GM18870 (cell line): ENCODE measurements at regions not wholly inside any gene's neighbourhood (a gene's known extent, or its start where the extent isn't known, plus 50 kb on each side); places are given as distances from the start of the nearest gene placed in this dataset.
"Not testable (repeated sequence)": the region's sequence is repeated elsewhere in the genome, so short reads cannot be mapped to it uniquely, and the experiment has no call there.

ENCODE experiments used
- ATAC-seq: cut with Tn5 transposase; IDR thresholded peaks from one replicate; pipeline ENCODE4 v1.9.1; 2021; ENCODE audit warnings: moderate library complexity; ENCODE audit not compliant: unreplicated experiment

DNA sequence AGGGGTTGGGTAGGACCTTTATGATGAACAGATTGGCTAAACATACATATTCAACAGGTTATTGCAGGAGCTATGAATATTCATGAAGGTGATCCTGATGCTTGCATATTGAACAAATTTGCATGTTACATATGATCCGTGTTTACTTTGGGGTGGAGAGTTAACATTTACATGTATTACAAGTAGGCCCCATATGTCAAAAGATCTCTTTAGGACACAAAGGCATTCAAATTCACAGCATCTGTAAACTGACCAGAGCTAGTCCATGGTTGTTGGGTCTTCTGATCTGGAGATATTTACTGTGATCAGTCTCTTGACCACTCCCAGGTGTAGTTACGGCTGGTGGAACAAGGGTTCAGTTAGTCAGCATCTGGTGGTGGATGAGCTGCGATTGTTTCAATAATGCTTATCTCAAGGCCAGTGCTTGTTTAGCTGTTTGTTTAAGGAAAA, 80.4 kb downstream of the PMAIP1 start:
- no peak for ATAC-seq

DNA sequence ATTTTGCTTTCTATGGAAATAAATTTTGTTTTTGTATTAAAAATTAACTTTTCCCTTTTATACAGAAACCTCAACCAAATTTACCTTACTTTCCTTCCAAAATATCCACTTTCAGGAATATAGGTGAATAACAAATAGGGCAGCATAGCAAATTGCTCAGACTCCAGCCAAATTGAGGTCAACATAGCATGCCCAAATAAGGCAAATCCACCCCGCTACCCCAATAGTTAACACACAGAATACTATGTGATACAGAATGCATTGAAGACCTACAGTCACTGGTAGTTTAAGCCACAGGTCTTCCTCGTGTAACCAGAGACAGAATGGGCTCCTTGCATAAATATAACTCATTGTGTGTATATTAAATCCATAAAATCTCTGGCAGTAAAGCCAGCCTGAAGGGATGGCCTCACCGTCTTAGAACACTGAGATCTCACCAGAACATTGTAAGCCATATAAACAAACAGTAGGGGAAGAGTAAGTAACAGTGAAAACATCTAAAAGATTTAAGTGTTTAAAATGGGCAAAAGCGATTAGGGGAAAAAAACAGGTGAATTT, 72.2 kb downstream of the PMAIP1 start:
- no peak for ATAC-seq

DNA sequence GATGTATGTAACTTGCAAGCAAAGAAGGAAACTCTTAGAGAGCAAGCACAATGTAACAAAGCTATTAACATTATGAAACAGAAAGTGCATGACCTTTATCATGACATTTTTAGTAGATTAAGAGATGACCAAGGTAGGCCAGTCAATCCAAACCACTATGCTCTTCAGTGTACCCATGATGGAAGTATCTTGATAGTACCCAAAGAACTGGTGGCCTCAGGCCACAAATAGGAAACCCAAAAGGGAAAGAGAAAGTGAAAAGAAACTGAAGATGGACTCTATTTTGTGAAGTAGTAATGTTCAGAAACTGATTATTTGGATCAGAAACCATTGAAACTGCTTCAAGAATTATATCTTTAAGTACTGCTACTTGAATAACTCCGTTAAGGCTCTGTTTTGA, 71.3 kb downstream of the PMAIP1 start:
- ATAC-seq, result peak; percentile 84

GRCh38 chr18:59969477-59970028, 69.8 kb downstream of the PMAIP1 start:
- not testable (repeated sequence) for ATAC-seq

DNA sequence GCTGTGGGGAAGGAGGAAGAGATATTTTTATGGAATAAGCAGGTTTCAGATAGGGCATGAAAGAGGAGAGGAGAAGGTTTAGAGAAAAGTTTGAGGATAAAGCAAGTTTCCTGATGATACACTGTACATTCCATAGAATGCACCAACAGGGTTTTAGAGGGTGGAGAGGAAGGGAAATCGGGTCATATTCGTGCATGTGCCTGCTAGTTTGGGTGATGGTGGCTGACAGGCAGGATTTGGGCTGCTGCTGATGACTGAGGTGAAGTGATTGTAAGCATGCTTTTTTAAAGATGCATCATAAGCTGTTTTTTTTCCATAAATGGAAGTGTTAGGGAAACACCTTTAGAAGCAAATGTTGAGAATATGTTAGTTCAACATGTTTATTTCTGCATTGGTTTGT, 68.8 kb downstream of the PMAIP1 start:
- ATAC-seq, result no peak

DNA sequence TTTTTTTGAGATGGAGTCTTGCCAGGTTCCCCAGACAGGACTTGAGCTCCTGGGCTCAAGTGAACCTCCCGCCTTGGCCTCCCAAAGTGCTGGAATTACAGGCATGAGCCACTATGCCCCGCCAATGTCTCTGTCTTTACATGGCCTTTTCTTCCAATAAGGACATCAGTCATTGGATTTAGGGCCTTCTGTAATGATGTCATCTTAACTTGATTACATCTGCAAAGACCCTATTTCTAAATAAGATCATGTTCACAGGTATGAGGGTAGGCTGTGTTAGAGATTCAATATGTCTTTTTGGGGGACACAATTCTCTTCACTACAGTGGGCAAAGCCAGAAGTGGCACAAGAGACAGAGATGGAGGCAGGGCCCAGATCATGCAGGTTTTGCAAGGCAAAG, 68.1 kb downstream of the PMAIP1 start:
- ATAC-seq, result no peak

DNA sequence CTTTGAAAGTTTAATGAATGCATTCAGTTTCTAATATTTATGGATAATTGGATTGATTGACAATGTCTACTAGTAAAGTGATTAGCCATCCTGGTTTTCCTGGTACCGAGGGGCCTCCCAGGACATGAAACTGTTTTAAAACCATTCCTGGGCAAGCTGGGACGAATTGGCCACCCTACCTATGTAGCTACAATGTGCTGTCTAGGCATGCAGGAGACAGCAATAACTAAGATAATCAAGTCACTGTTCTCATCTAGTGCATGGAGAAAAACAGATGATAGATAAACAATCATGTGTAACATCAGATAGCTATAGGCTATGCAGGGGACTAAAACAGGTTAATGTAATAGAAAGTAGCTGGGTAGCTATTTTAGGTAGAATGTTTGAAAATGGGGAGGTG, 67.1 kb downstream of the PMAIP1 start:
- no peak for ATAC-seq

DNA sequence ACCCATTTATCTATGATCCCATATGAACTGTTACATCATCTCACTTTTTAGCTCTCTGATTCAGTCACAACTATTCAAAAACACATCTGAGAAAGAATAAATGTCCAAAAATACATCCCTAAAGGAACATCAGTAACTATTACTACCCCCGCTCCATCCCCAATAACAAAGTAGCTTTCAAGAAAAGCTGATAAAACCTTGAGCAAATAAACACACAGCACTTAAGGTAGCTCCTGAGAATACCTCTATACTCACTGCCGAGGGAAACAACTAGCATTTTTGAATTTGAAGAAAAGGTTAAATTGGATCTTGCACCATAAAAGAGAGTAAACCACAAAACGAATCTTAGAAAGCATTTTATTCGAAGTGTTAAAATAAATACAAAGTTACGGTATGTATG, 63.4 kb downstream of the PMAIP1 start:
- no peak for ATAC-seq

- ATAC-seq, result peak; percentile 73
Measured at GRCh38 chr18:59961070-59961469, 61.3 kb downstream of the PMAIP1 start.

- ATAC-seq, result no peak
Measured at GRCh38 chr18:59960272-59960671, 60.5 kb downstream of the PMAIP1 start.

DNA sequence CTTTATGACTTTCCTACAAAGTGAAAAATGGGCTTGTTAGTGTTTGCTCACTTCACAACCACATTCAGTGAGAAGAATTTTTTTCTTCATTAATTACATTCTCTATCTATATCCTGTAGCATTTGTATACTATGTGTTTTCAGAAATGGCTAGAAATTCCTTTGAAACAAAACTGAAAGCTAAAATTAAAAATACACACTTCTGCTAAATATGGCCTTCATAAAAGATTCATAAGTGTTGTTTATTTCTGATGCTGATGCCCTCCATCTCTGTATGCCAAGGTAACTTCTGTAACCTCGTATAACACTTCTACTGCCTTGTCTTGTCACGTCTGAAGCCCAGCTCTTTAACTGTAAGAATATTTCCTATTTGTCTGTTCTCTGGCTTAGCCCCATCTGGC, 59.8 kb downstream of the PMAIP1 start:
- ATAC-seq, result no peak

DNA sequence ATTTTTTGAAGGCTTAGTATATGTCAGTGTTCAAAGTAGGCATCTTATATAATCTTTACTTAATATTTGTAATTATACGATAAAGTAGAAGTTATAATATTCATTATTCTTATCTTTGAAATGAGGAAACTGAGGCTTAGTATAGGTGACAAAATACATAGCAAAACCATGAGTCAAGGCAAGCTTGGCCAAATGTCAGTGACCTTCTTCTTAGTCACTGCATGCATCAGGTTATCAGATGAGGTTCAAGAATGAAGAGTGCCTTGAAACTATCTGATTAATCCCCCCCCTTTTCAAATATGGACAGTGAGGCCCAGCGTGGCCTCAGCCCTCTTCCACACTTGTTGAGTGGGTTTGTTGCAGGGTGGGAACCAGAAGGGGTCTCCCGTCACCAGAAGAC, 59.3 kb downstream of the PMAIP1 start:
- no peak for ATAC-seq

DNA sequence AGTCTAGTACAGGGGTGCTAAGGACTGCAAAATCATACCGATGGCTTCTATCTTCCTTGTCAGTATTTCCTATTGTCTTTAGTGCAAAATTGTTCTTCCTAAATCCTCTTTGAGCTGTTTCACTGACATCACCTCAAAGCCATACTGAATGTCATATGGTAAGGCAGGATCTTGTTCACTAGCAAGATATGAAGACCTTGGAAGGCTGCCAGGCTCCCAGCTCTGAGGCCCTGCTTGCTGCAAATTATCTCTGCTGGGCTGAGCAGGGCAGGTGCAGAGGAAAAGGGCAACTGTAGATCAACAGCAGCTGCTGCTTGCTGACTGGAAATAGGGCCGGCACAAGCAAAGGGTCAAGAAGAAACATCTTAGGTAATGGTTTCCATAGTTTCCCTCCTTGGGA, 58.2 kb downstream of the PMAIP1 start:
- ATAC-seq, result no peak

GRCh38 chr18:59954755-59955156, 55.0 kb downstream of the PMAIP1 start:
- no peak for ATAC-seq

- no peak for ATAC-seq
Measured at GRCh38 chr18:59954241-59954640, 54.4 kb downstream of the PMAIP1 start.
